EH (cell line): ENCODE measurements at regions not wholly inside any gene's neighbourhood (a gene's known extent, or its start where the extent isn't known, plus 50 kb on each side); places are given as distances from the start of the nearest gene placed in this dataset.
"Not testable (repeated sequence)": the region's sequence is repeated elsewhere in the genome, so short reads cannot be mapped to it uniquely, and the experiment has no call there.

ENCODE experiments used
- DNase-seq: peaks from one replicate; pipeline ENCODE4 v3.0.0-alpha.2; 2015; ENCODE audit warnings: low read depth

GRCh38 chr15:96582473-96582872, 252.0 kb downstream of the NR2F2 start:
- DNase-seq, result no peak

- DNase-seq, result peak; percentile 16
Observed at GRCh38 chr15:96583671-96584070, 253.2 kb downstream of the NR2F2 start.

GRCh38 chr15:96585484-96586386, 255.2 kb downstream of the NR2F2 start:
- DNase-seq, result peak; percentile 22

GRCh38 chr15:96586901-96587300, 256.4 kb downstream of the NR2F2 start:
- DNase-seq, result no peak

- no peak for DNase-seq
Observed at GRCh38 chr15:96589864-96590263, 259.4 kb downstream of the NR2F2 start.

GRCh38 chr15:96593735-96594134, 263.2 kb downstream of the NR2F2 start:
- no peak for DNase-seq

- no peak for DNase-seq
Observed at GRCh38 chr15:96595951-96596350, 265.5 kb downstream of the NR2F2 start.

- DNase-seq, result no peak
Observed at GRCh38 chr15:96598514-96598913, 268.0 kb downstream of the NR2F2 start.

- DNase-seq, result no peak
Observed at GRCh38 chr15:96599268-96599667, 268.8 kb downstream of the NR2F2 start.

- DNase-seq, result no peak
Observed at GRCh38 chr15:96600350-96600749, 269.9 kb downstream of the NR2F2 start.

- DNase-seq, result no peak
Observed at GRCh38 chr15:96606617-96607016, 276.1 kb downstream of the NR2F2 start.

GRCh38 chr15:96610757-96611156, 280.3 kb downstream of the NR2F2 start:
- DNase-seq, result no peak

- DNase-seq, result no peak
Observed at GRCh38 chr15:96612917-96613316, 282.4 kb downstream of the NR2F2 start.

GRCh38 chr15:96619174-96619573, 288.7 kb downstream of the NR2F2 start:
- no peak for DNase-seq

GRCh38 chr15:96622714-96623113, 292.2 kb downstream of the NR2F2 start:
- no peak for DNase-seq

- DNase-seq, result peak; percentile 2
Observed at GRCh38 chr15:96625256-96625655, 294.8 kb downstream of the NR2F2 start.

- no peak for DNase-seq
Observed at GRCh38 chr15:96627031-96627568, 296.6 kb downstream of the NR2F2 start.

GRCh38 chr15:96629511-96629910, 299.0 kb downstream of the NR2F2 start:
- DNase-seq, result no peak

GRCh38 chr15:96638793-96639192, 308.3 kb downstream of the NR2F2 start:
- no peak for DNase-seq

GRCh38 chr15:96645796-96646195, 315.3 kb downstream of the NR2F2 start:
- no peak for DNase-seq

- no peak for DNase-seq
Observed at GRCh38 chr15:96648866-96649265, 318.4 kb downstream of the NR2F2 start.

- no peak for DNase-seq
Observed at GRCh38 chr15:96657096-96657495, 326.6 kb downstream of the NR2F2 start.

- DNase-seq, result not testable (repeated sequence)
Observed at GRCh38 chr15:96666979-96667378, 336.5 kb downstream of the NR2F2 start.

GRCh38 chr15:96670389-96670788, 339.9 kb downstream of the NR2F2 start:
- DNase-seq, result no peak
